ENCODE measurements at regions not wholly inside any gene's neighbourhood (a gene's known extent, or its start where the extent isn't known, plus 50 kb on each side); places are given as distances from the start of the nearest gene placed in this dataset.

GRCh38 chr5:119860463-119860862 is 231.1 kb downstream of the FAM170A start:
- TF ChIP-seq POLR2AphosphoS5 (IDR thresholded peaks at IDR 0.05; ENCODE audit: control insufficient read depth, insufficient read depth, low read depth, low read length) (no peak), MXI1 (IDR thresholded peaks at IDR 0.05; ENCODE audit: low read depth, low read length) (no peak), CTCF (IDR thresholded peaks at IDR 0.05 in 2 of 3, conservative IDR thresholded peaks at IDR 0.05 in 1 of 3; ENCODE audit: insufficient read depth in 2 of 3, low read depth in 1 of 3, low read length in 3 of 3) (no peak), JUND (IDR thresholded peaks at IDR 0.05; ENCODE audit: borderline replicate concordance, low read depth, low read length) (no peak), JUND (tag; IDR thresholded peaks at IDR 0.05; ENCODE audit: borderline replicate concordance, low read depth, low read length) (no peak)

All from K562 (cell line).